ENCODE measurements at regions not wholly inside any gene's neighbourhood (a gene's known extent, or its start where the extent isn't known, plus 50 kb on each side); places are given as distances from the start of the nearest gene placed in this dataset.

DNA sequence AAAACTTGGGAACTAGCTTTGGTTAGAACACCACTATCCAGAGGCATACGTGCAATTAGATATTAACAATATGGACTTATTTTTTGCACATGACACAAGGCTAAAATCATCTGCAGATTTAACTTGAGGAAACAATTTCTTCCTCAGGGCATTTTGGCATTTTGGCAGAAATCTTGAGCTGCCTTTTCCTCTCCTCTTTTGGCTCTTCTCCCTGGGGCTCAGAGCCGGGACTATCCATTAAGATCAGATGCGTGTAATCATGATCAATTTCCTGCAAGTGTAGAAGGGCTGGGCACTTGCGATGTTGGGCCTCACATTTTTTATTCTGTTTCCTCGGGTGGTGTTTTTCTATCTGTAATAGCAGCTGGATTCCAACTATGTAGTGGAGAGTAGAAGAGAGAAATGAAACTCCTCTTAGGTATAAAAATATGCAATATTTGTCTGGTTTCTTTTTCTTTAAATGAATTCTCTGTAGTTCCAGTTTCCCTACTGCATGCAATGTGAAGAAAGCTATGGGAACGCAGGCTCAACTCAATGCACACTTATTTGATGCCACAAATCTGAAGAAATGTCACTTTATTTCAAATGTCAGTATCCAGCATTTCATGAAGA is 1010.8 kb downstream of the FLRT2 start:
- H3K4me3 ChIP-seq (ENCODE audit: low read depth, low read length, poor library complexity, severe bottlenecking): no peak overlapping the region
- DNase-seq (ENCODE audit: low spot score): peak; percentile 29
- intact Hi-C loops (cut with micrococcal nuclease; ENCODE audit: unreplicated experiment): no loop called here
- no peaks in the 10 kb centered on the region for H3K36me3 ChIP-seq (ENCODE audit: insufficient read depth, low read length, poor library complexity, severe bottlenecking)
- peak overlapping the region; percentile 55 for H3K27ac ChIP-seq (ENCODE audit: low read depth, low read length, poor library complexity, severe bottlenecking)
- no TSS peak for BruUV-seq (replicated peaks)
- no peak for TF ChIP-seq EZH2 (IDR thresholded peaks at IDR 0.05; ENCODE audit: borderline replicate concordance, low read depth, low read length, poor library complexity, severe bottlenecking)
- TF ChIP-seq CTCF (conservative IDR thresholded peaks at IDR 0.05; ENCODE audit: low read depth, low read length): no peak
- H3K9me3 ChIP-seq (ENCODE audit: low read depth, low read length, poor library complexity, severe bottlenecking): no peaks in the 10 kb centered on the region
- H3K4me1 ChIP-seq (ENCODE audit: insufficient read depth, low read length, poor library complexity, severe bottlenecking): peaks cover 34% of the 10 kb centered on the region
- H3K27me3 ChIP-seq (replicated peaks; ENCODE audit: insufficient read depth, low read depth, low read length, poor library complexity): no peaks in the 10 kb centered on the region
- ChIA-PET POLR2A (ENCODE audit: low non-redundant PET) (no interaction called here), CTCF (no interaction called here)

- Histone ChIP-seq H3K36me3 (ENCODE audit: insufficient read depth, low read length, poor library complexity, severe bottlenecking) (no peaks in the 10 kb centered on the region), H3K9me3 (ENCODE audit: low read depth, low read length, poor library complexity, severe bottlenecking) (no peaks in the 10 kb centered on the region), H3K27ac (ENCODE audit: low read depth, low read length, poor library complexity, severe bottlenecking) (no peak overlapping the region), H3K4me3 (ENCODE audit: low read depth, low read length, poor library complexity, severe bottlenecking) (no peak overlapping the region), H3K4me1 (ENCODE audit: insufficient read depth, low read length, poor library complexity, severe bottlenecking) (peaks cover 34% of the 10 kb centered on the region), H3K27me3 (replicated peaks; ENCODE audit: insufficient read depth, low read depth, low read length, poor library complexity) (no peaks in the 10 kb centered on the region)
- DNase-seq (ENCODE audit: low spot score): no peak
- no TSS peak for BruUV-seq (replicated peaks)
- ChIA-PET POLR2A (ENCODE audit: low non-redundant PET) (interaction anchor here (0.6 kb wide), 1 partner anchor 20 kb away, joined by 3 read pairs; no protein-coding TSS in a partner anchor), CTCF (no interaction called here)
- intact Hi-C loops (cut with micrococcal nuclease; ENCODE audit: unreplicated experiment): no loop called here
- TF ChIP-seq EZH2 (IDR thresholded peaks at IDR 0.05; ENCODE audit: borderline replicate concordance, low read depth, low read length, poor library complexity, severe bottlenecking) (no peak), CTCF (conservative IDR thresholded peaks at IDR 0.05; ENCODE audit: low read depth, low read length) (no peak)
Observed at GRCh38 chr14:86539361-86540070, 1009.6 kb downstream of the FLRT2 start.

DNA sequence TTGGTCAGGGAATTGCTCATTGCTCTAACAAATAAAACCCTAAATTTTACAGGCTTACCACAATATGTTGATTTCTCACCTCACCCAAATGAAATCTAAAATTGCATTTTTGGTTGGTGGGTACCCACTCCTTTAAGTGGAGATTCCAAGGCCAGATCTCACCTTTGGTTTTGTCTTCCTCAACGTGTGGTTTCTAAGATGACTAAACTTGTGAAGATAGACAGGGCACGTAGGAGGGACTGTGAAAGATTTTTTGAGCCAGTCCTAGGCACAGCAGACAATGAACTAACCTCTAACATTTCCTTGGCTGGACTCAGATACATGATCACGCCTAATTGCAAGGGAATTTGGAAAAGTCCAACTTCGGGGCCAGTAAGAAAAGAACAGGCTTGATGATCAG is 1003.9 kb downstream of the FLRT2 start:
- no TSS peak for BruUV-seq (replicated peaks)
- TF ChIP-seq EZH2 (IDR thresholded peaks at IDR 0.05; ENCODE audit: borderline replicate concordance, low read depth, low read length, poor library complexity, severe bottlenecking) (no peak), CTCF (conservative IDR thresholded peaks at IDR 0.05; ENCODE audit: low read depth, low read length) (no peak)

More for the DNA sequence above, 1003.9 kb downstream of the FLRT2 start:
- Histone ChIP-seq H3K9me3 (ENCODE audit: low read depth, low read length, poor library complexity, severe bottlenecking) (no peaks in the 10 kb centered on the region), H3K4me3 (ENCODE audit: low read depth, low read length, poor library complexity, severe bottlenecking) (no peak overlapping the region), H3K36me3 (ENCODE audit: insufficient read depth, low read length, poor library complexity, severe bottlenecking) (no peaks in the 10 kb centered on the region), H3K27me3 (replicated peaks; ENCODE audit: insufficient read depth, low read depth, low read length, poor library complexity) (no peaks in the 10 kb centered on the region), H3K4me1 (ENCODE audit: insufficient read depth, low read length, poor library complexity, severe bottlenecking) (no peaks in the 10 kb centered on the region), H3K27ac (ENCODE audit: low read depth, low read length, poor library complexity, severe bottlenecking) (no peak overlapping the region)
- POLR2A ChIA-PET (ENCODE audit: low non-redundant PET): no interaction called here
- CTCF ChIA-PET: no interaction called here
- intact Hi-C loops (cut with micrococcal nuclease; ENCODE audit: unreplicated experiment): no loop called here
- DNase-seq (ENCODE audit: low spot score): no peak
